Panc1 (cell line): ENCODE measurements at regions not wholly inside any gene's neighbourhood (a gene's known extent, or its start where the extent isn't known, plus 50 kb on each side); places are given as distances from the start of the nearest gene placed in this dataset.

Experiments used
- ATAC-seq: fragments of 200-7000 bp; cut with Tn5 transposase; 2 replicates; pipeline ENCODE4 v1.9.1; 2020; ENCODE audit warnings: mild to moderate bottlenecking, moderate library complexity
- BruUV-seq: library from RNA; stranded (reverse); fragments of 400-500 nt; replicated peaks from 2 replicates; lab custom pipeline; 2021; lab: Mats Ljungman, UMichigan
- CTCF ChIA-PET: fragments of 300-600 bp; sonication (Branson Sonifier 250); formaldehyde crosslinking; loops from one replicate; lab custom pipeline; 2022; ENCODE audit warnings: antibody characterized with exemption; lab: Charles Lee
- POLR2A ChIA-PET: fragments of 300-600 bp; sonication (Branson Sonifier 250); formaldehyde crosslinking; loops from one replicate; lab custom pipeline; 2022; ENCODE audit warnings: antibody characterized with exemption; lab: Charles Lee
- DNase-seq: peaks from one replicate; pipeline ENCODE4 v3.0.0-alpha.2; 2010; ENCODE audit warnings: low read depth, low spot score
- H3K27ac ChIP-seq: 2 replicates; pipeline ENCODE4 v1.5.1; 2011; ENCODE audit warnings: mild to moderate bottlenecking, low read length, inconsistent platforms
- H3K27me3 ChIP-seq: fragments of 200-500 bp; sonication (Bioruptor generic); 2 replicates; pipeline ENCODE4 v1.6.0; 2014; ENCODE audit warnings: low read length, inconsistent platforms; ENCODE audit not compliant: control insufficient read depth, insufficient read depth
- H3K36me3 ChIP-seq: fragments of 200-500 bp; sonication (Bioruptor generic); 2 replicates; pipeline ENCODE4 v1.5.1; 2014; ENCODE audit warnings: inconsistent platforms, mild to moderate bottlenecking, low read length, moderate library complexity; ENCODE audit not compliant: control insufficient read depth, insufficient read depth
- H3K4me1 ChIP-seq: 2 replicates; pipeline ENCODE4 v1.5.1; 2011; ENCODE audit warnings: inconsistent platforms, mild to moderate bottlenecking, low read length, moderate library complexity; ENCODE audit not compliant: control insufficient read depth, insufficient read depth
- H3K4me3 ChIP-seq, 2 experiments: 2 replicates each; pipeline ENCODE4 v1.5.1; 2011 to 2012; ENCODE audit warnings: low read depth in 2 of 2, low read length in 2 of 2, mild to moderate bottlenecking in 2 of 2, inconsistent platforms in 1 of 2, moderate library complexity in 1 of 2
- H3K9me3 ChIP-seq: fragments of 200-500 bp; sonication (Bioruptor generic); 2 replicates; pipeline ENCODE4 v1.5.1; 2014; ENCODE audit warnings: low read depth, mild to moderate bottlenecking, inconsistent platforms, low read length, moderate library complexity; ENCODE audit not compliant: control insufficient read depth, insufficient read depth
- CTCF ChIP-seq: fragments of 450-650 bp; IDR thresholded peaks from 2 replicates; pipeline ENCODE4 v1.5.1; 2017; ENCODE audit warnings: mild to moderate bottlenecking
- POLR2AphosphoS5 ChIP-seq: IDR thresholded peaks from 2 replicates; pipeline ENCODE4 v1.6.1; 2012; ENCODE audit warnings: mild to moderate bottlenecking, low read depth, low read length, moderate library complexity
- REST ChIP-seq, 2 experiments: IDR thresholded peaks; 2 replicates each; pipeline ENCODE4 v1.6.1; 2011 to 2012; ENCODE audit warnings: low read depth in 2 of 2, control low read depth in 1 of 2, low read length in 1 of 2, mild to moderate bottlenecking in 1 of 2, moderate library complexity in 1 of 2; ENCODE audit not compliant: insufficient read depth in 1 of 2
- SIN3A ChIP-seq: IDR thresholded peaks from 2 replicates; pipeline ENCODE4 v1.6.1; 2012; ENCODE audit warnings: low read depth, mild to moderate bottlenecking, low read length, moderate library complexity, borderline replicate concordance; ENCODE audit not compliant: insufficient read depth
- TCF7L2 ChIP-seq: IDR thresholded peaks from 2 replicates; pipeline ENCODE4 v1.6.1; 2011; ENCODE audit warnings: mild to moderate bottlenecking, low read depth, low read length, inconsistent platforms
- in situ Hi-C: cut with HindIII; loops from 2 replicates; pipeline ENCODE4 v1.10.0; 2016; ENCODE audit warnings: low sequenced_read_pairs, low pct_unique_long_range_greater_than_20kb
- intact Hi-C: fragments of 100-400 bp; cut with micrococcal nuclease; formaldehyde crosslinking; loops from one replicate; pipeline ENCODE4 v1.10.0; 2022; ENCODE audit not compliant: unreplicated experiment

GRCh38 chr3:101095693-101096430 lies 102.6 kb upstream of the ABI3BP start:
- TF ChIP-seq CTCF = no peak
- no peak for TF ChIP-seq REST (IDR thresholded peaks at IDR 0.05; ENCODE audit: insufficient read depth in 1 of 2, low read depth in 2 of 2, low read length in 1 of 2)
- TF ChIP-seq SIN3A = no peak
- TF ChIP-seq TCF7L2 = no peak
- no peak for TF ChIP-seq POLR2AphosphoS5
- H3K27me3 ChIP-seq = no peaks in the 10 kb centered on the region
- no peak overlapping the region for H3K27ac ChIP-seq
- CTCF ChIA-PET = no interaction called here
- no peaks in the 10 kb centered on the region for H3K9me3 ChIP-seq
- intact Hi-C loops = loop anchor here (10.0 kb wide), 1 partner anchor 99 kb away; no protein-coding TSS in a partner anchor
- POLR2A ChIA-PET = no interaction called here
- H3K4me3 ChIP-seq = no peak overlapping the region
- ATAC-seq (no peak), DNase-seq (no peak)
- no peaks in the 10 kb centered on the region for H3K4me1 ChIP-seq
- in situ Hi-C loops = no loop called here
- H3K36me3 ChIP-seq = no peaks in the 10 kb centered on the region
- no TSS peak for BruUV-seq

GRCh38 chr3:101091489-101091888 lies 98.3 kb upstream of the ABI3BP start:
- Histone ChIP-seq H3K27ac (no peak overlapping the region), H3K4me3 (no peak overlapping the region), H3K4me1 (no peaks in the 10 kb centered on the region), H3K9me3 (no peaks in the 10 kb centered on the region), H3K27me3 (no peaks in the 10 kb centered on the region), H3K36me3 (no peaks in the 10 kb centered on the region)
- no TSS peak for BruUV-seq
- intact Hi-C loops = loop anchor here (10.0 kb wide), 1 partner anchor 103 kb away; no protein-coding TSS in a partner anchor
- in situ Hi-C loops = no loop called here
- ChIA-PET POLR2A (no interaction called here), CTCF (no interaction called here)
- DNase-seq (no peak), ATAC-seq (no peak)
- TF ChIP-seq TCF7L2 (no peak), CTCF (no peak), SIN3A (no peak), POLR2AphosphoS5 (no peak), REST (IDR thresholded peaks at IDR 0.05; ENCODE audit: insufficient read depth in 1 of 2, low read depth in 2 of 2, low read length in 1 of 2) (no peak)
